ENCODE measurements at regions not wholly inside any gene's neighbourhood (a gene's known extent, or its start where the extent isn't known, plus 50 kb on each side); places are given as distances from the start of the nearest gene placed in this dataset.

DNA sequence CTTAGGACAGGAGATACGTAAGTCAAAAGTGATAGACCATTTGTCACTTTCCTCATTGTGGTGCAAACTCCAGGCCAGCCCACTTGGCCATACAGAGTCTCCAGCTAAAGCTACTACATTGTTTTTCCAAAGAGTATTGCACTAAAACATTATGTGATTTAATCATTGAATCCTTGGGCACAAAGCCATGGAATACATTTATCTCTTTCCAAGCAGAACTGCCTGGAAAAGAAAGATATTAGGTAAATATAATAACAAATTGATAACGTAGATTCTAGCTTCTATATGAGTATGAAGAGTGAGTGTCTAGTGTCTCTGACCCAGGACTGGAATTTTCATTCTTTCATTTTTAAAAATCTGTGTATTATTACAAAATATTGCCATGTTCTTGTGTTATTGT lies 863.7 kb upstream of the SEMA6D start:
- 41% methylated on average over 2 of the region's 2 CpGs for WGBS (ENCODE audit: insufficient coverage, insufficient replicate concordance, low lambda C conversion rate, missing lambda C conversion rate)
- in situ Hi-C loops (cut with MboI) = no loop called here

More for the DNA sequence above, 863.7 kb upstream of the SEMA6D start:
- BruUV-seq (replicated peaks) = no TSS peak
- DNase-seq (ENCODE audit: low read depth, low spot score) (no peak), ATAC-seq (no peak), FAIRE-seq (no peak)
- Histone ChIP-seq H3K27ac (ENCODE audit: control insufficient read depth, insufficient read depth) (no peak overlapping the region), H3K36me3 (ENCODE audit: control insufficient read depth in 2 of 2, insufficient read depth in 2 of 2, low read length in 1 of 2) (no peaks in the 10 kb centered on the region), H4K20me1 (ENCODE audit: control insufficient read depth, insufficient read depth) (no peaks in the 10 kb centered on the region), H3K9ac (ENCODE audit: control insufficient read depth, insufficient read depth, low read length) (no peak overlapping the region), H3K9me3 (replicated peaks; ENCODE audit: control insufficient read depth, insufficient read depth, low read length) (no peaks in the 10 kb centered on the region), H3K79me2 (ENCODE audit: control insufficient read depth, insufficient read depth, low read length) (no peaks in the 10 kb centered on the region), H3K4me2 (ENCODE audit: control insufficient read depth, insufficient read depth) (no peak overlapping the region), H3K4me3 (no peak overlapping the region), H2AFZ (ENCODE audit: control insufficient read depth, low read depth, low read length) (no peak overlapping the region), H3K4me1 (ENCODE audit: control insufficient read depth, insufficient read depth, low read length) (no peaks in the 10 kb centered on the region), H3K27me3 (replicated peaks in 1 of 2; ENCODE audit: control insufficient read depth in 2 of 2, insufficient read depth in 2 of 2, low read length in 1 of 2) (no peaks in the 10 kb centered on the region)
- ChIA-PET RAD21 (ENCODE audit: unreplicated experiment) (no interaction called here), POLR2A (no interaction called here), CTCF (no interaction called here), SMC1A (ENCODE audit: uncharacterized antibody, unreplicated experiment) (no interaction called here)
- intact Hi-C loops (cut with micrococcal nuclease; ENCODE audit: unreplicated experiment) = no loop called here
- TF ChIP-seq, protein P1, sequence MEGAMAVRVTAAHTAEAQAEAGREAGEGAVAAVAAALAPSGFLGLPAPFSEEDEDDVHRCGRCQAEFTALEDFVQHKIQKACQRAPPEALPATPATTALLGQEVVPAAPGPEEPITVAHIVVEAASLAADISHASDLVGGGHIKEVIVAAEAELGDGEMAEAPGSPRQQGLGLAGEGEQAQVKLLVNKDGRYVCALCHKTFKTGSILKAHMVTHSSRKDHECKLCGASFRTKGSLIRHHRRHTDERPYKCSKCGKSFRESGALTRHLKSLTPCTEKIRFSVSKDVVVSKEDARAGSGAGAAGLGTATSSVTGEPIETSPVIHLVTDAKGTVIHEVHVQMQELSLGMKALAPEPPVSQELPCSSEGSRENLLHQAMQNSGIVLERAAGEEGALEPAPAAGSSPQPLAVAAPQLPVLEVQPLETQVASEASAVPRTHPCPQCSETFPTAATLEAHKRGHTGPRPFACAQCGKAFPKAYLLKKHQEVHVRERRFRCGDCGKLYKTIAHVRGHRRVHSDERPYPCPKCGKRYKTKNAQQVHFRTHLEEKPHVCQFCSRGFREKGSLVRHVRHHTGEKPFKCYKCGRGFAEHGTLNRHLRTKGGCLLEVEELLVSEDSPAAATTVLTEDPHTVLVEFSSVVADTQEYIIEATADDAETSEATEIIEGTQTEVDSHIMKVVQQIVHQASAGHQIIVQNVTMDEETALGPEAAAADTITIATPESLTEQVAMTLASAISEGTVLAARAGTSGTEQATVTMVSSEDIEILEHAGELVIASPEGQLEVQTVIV (IDR thresholded peaks at IDR 0.05; ENCODE audit: borderline replicate concordance, partially characterized antibody) = no peak
- no peak for TF ChIP-seq POLR2AphosphoS5 (IDR thresholded peaks at IDR 0.05; ENCODE audit: low read length)
- TF ChIP-seq, protein P2, sequence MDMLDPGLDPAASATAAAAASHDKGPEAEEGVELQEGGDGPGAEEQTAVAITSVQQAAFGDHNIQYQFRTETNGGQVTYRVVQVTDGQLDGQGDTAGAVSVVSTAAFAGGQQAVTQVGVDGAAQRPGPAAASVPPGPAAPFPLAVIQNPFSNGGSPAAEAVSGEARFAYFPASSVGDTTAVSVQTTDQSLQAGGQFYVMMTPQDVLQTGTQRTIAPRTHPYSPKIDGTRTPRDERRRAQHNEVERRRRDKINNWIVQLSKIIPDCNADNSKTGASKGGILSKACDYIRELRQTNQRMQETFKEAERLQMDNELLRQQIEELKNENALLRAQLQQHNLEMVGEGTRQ (IDR thresholded peaks at IDR 0.05; ENCODE audit: borderline replicate concordance, low read depth, low read length) = no peak
- TF ChIP-seq, protein P3, sequence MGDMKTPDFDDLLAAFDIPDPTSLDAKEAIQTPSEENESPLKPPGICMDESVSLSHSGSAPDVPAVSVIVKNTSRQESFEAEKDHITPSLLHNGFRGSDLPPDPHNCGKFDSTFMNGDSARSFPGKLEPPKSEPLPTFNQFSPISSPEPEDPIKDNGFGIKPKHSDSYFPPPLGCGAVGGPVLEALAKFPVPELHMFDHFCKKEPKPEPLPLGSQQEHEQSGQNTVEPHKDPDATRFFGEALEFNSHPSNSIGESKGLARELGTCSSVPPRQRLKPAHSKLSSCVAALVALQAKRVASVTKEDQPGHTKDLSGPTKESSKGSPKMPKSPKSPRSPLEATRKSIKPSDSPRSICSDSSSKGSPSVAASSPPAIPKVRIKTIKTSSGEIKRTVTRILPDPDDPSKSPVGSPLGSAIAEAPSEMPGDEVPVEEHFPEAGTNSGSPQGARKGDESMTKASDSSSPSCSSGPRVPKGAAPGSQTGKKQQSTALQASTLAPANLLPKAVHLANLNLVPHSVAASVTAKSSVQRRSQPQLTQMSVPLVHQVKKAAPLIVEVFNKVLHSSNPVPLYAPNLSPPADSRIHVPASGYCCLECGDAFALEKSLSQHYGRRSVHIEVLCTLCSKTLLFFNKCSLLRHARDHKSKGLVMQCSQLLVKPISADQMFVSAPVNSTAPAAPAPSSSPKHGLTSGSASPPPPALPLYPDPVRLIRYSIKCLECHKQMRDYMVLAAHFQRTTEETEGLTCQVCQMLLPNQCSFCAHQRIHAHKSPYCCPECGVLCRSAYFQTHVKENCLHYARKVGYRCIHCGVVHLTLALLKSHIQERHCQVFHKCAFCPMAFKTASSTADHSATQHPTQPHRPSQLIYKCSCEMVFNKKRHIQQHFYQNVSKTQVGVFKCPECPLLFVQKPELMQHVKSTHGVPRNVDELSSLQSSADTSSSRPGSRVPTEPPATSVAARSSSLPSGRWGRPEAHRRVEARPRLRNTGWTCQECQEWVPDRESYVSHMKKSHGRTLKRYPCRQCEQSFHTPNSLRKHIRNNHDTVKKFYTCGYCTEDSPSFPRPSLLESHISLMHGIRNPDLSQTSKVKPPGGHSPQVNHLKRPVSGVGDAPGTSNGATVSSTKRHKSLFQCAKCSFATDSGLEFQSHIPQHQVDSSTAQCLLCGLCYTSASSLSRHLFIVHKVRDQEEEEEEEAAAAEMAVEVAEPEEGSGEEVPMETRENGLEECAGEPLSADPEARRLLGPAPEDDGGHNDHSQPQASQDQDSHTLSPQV (IDR thresholded peaks at IDR 0.05) = no peak
- no peak for TF ChIP-seq ZNF622 (IDR thresholded peaks at IDR 0.05)
- TF ChIP-seq, protein P4, sequence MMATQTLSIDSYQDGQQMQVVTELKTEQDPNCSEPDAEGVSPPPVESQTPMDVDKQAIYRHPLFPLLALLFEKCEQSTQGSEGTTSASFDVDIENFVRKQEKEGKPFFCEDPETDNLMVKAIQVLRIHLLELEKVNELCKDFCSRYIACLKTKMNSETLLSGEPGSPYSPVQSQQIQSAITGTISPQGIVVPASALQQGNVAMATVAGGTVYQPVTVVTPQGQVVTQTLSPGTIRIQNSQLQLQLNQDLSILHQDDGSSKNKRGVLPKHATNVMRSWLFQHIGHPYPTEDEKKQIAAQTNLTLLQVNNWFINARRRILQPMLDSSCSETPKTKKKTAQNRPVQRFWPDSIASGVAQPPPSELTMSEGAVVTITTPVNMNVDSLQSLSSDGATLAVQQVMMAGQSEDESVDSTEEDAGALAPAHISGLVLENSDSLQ (IDR thresholded peaks at IDR 0.05) = no peak
- TF ChIP-seq ZZZ3 (IDR thresholded peaks at IDR 0.05; ENCODE audit: control insufficient read depth, insufficient read length, low read depth) = no peak

Data from GM12878 (cell line).